HAP-1 (cell line): ENCODE measurements at regions not wholly inside any gene's neighbourhood (a gene's known extent, or its start where the extent isn't known, plus 50 kb on each side); places are given as distances from the start of the nearest gene placed in this dataset.

Experiments used
- DNase-seq, 2 experiments: peaks; one replicate each; pipeline ENCODE4 v3.0.0-alpha.2; 2016 to 2020; ENCODE audit warnings: low spot score in 2 of 2
- H3K27me3 ChIP-seq: fragments of 250-450 bp; sonication (Bioruptor Pico); 2 replicates; pipeline ENCODE4 v1.5.1; 2020; ENCODE audit warnings: low read depth, mild to moderate bottlenecking, moderate library complexity
- H3K36me3 ChIP-seq: fragments of 250-450 bp; sonication (Bioruptor Pico); replicated peaks from 2 replicates; pipeline ENCODE4 v1.5.1; 2020; ENCODE audit warnings: mild to moderate bottlenecking
- H3K4me1 ChIP-seq: fragments of 250-450 bp; sonication (Bioruptor Pico); 2 replicates; pipeline ENCODE4 v1.5.1; 2020; ENCODE audit warnings: mild to moderate bottlenecking
- H3K4me3 ChIP-seq: fragments of 250-450 bp; sonication (Bioruptor Pico); 2 replicates; pipeline ENCODE4 v1.5.1; 2020; ENCODE audit warnings: mild to moderate bottlenecking, moderate library complexity
- H3K9me3 ChIP-seq: fragments of 250-450 bp; sonication (Bioruptor Pico); 2 replicates; pipeline ENCODE4 v1.5.1; 2020; ENCODE audit warnings: mild to moderate bottlenecking, moderate library complexity
- in situ Hi-C: fragments of 300-500 bp; cut with MboI; formaldehyde crosslinking; loops from 3 replicates; pipeline ENCODE4 v1.14.3; 2020; ENCODE audit warnings: low sequenced_read_pairs, inconsistent platforms, mixed read lengths

GRCh38 chr1:212224102-212224501, 61.1 kb upstream of the PPP2R5A start:
- peaks cover 2% of the 10 kb centered on the region for H3K4me1 ChIP-seq

GRCh38 chr1:212225416-212225815, 59.8 kb upstream of the PPP2R5A start:
- Histone ChIP-seq H3K4me1 (no peaks in the 10 kb centered on the region), H3K9me3 (no peaks in the 10 kb centered on the region), H3K4me3 (no peak overlapping the region), H3K36me3 (no peaks in the 10 kb centered on the region), H3K27me3 (no peaks in the 10 kb centered on the region)
- no peak for DNase-seq
- in situ Hi-C loops, result no loop called here

More at GRCh38 chr1:212224102-212224501, 61.1 kb upstream of the PPP2R5A start:
- no peak for DNase-seq
- H3K4me3 ChIP-seq, result no peak overlapping the region
- in situ Hi-C loops, result no loop called here
- H3K9me3 ChIP-seq, result no peaks in the 10 kb centered on the region
- no peaks in the 10 kb centered on the region for H3K27me3 ChIP-seq
- no peaks in the 10 kb centered on the region for H3K36me3 ChIP-seq

GRCh38 chr1:212225871-212226302, 59.3 kb upstream of the PPP2R5A start:
- Histone ChIP-seq H3K4me1 (no peaks in the 10 kb centered on the region), H3K9me3 (no peaks in the 10 kb centered on the region), H3K36me3 (no peaks in the 10 kb centered on the region), H3K27me3 (no peaks in the 10 kb centered on the region), H3K4me3 (no peak overlapping the region)
- in situ Hi-C loops, result no loop called here
- DNase-seq, result no peak

- Histone ChIP-seq H3K27me3 (no peaks in the 10 kb centered on the region), H3K36me3 (no peaks in the 10 kb centered on the region), H3K9me3 (no peaks in the 10 kb centered on the region), H3K4me3 (no peak overlapping the region), H3K4me1 (no peaks in the 10 kb centered on the region)
- no peak for DNase-seq
- in situ Hi-C loops, result no loop called here
Observed at GRCh38 chr1:212226467-212226866, 58.7 kb upstream of the PPP2R5A start.

GRCh38 chr1:212228076-212228475, 57.1 kb upstream of the PPP2R5A start:
- H3K4me1 ChIP-seq, result no peaks in the 10 kb centered on the region
- no peaks in the 10 kb centered on the region for H3K36me3 ChIP-seq
- H3K9me3 ChIP-seq, result no peaks in the 10 kb centered on the region
- H3K4me3 ChIP-seq, result no peak overlapping the region
- in situ Hi-C loops, result no loop called here
- DNase-seq, result no peak
- H3K27me3 ChIP-seq, result no peaks in the 10 kb centered on the region

- no peak overlapping the region for H3K4me3 ChIP-seq
- no peaks in the 10 kb centered on the region for H3K36me3 ChIP-seq
- in situ Hi-C loops, result no loop called here
- no peaks in the 10 kb centered on the region for H3K27me3 ChIP-seq
- no peak for DNase-seq
- H3K9me3 ChIP-seq, result no peaks in the 10 kb centered on the region
- H3K4me1 ChIP-seq, result no peaks in the 10 kb centered on the region
Observed at GRCh38 chr1:212228591-212229119, 56.6 kb upstream of the PPP2R5A start.

- Histone ChIP-seq H3K27me3 (no peaks in the 10 kb centered on the region), H3K9me3 (no peaks in the 10 kb centered on the region), H3K4me1 (no peaks in the 10 kb centered on the region), H3K4me3 (no peak overlapping the region), H3K36me3 (no peaks in the 10 kb centered on the region)
- in situ Hi-C loops, result no loop called here
- DNase-seq, result no peak
Observed at GRCh38 chr1:212229654-212230053, 55.6 kb upstream of the PPP2R5A start.

- Histone ChIP-seq H3K9me3 (no peaks in the 10 kb centered on the region), H3K4me3 (no peak overlapping the region), H3K27me3 (no peaks in the 10 kb centered on the region), H3K36me3 (no peaks in the 10 kb centered on the region), H3K4me1 (no peaks in the 10 kb centered on the region)
- in situ Hi-C loops, result no loop called here
- no peak for DNase-seq
Observed at GRCh38 chr1:212230329-212230728, 54.9 kb upstream of the PPP2R5A start.

- no peak for DNase-seq
- Histone ChIP-seq H3K4me1 (no peaks in the 10 kb centered on the region), H3K9me3 (no peaks in the 10 kb centered on the region), H3K27me3 (no peaks in the 10 kb centered on the region), H3K36me3 (no peaks in the 10 kb centered on the region), H3K4me3 (no peak overlapping the region)
- in situ Hi-C loops, result no loop called here
Observed at GRCh38 chr1:212231372-212231771, 53.8 kb upstream of the PPP2R5A start.

GRCh38 chr1:212232090-212232489, 53.1 kb upstream of the PPP2R5A start:
- Histone ChIP-seq H3K9me3 (no peaks in the 10 kb centered on the region), H3K4me3 (no peak overlapping the region), H3K27me3 (no peaks in the 10 kb centered on the region), H3K36me3 (no peaks in the 10 kb centered on the region), H3K4me1 (no peaks in the 10 kb centered on the region)
- in situ Hi-C loops, result no loop called here
- DNase-seq, result no peak

- no peaks in the 10 kb centered on the region for H3K4me1 ChIP-seq
- in situ Hi-C loops, result no loop called here
Observed at GRCh38 chr1:212233321-212233720, 51.9 kb upstream of the PPP2R5A start.

GRCh38 chr1:212234431-212235395, 50.5 kb upstream of the PPP2R5A start:
- Histone ChIP-seq H3K9me3 (no peaks in the 10 kb centered on the region), H3K4me1 (no peaks in the 10 kb centered on the region), H3K4me3 (no peak overlapping the region), H3K27me3 (no peaks in the 10 kb centered on the region), H3K36me3 (no peaks in the 10 kb centered on the region)
- in situ Hi-C loops, result no loop called here
- DNase-seq, result no peak

More at GRCh38 chr1:212233321-212233720, 51.9 kb upstream of the PPP2R5A start:
- Histone ChIP-seq H3K36me3 (no peaks in the 10 kb centered on the region), H3K4me3 (no peak overlapping the region), H3K9me3 (no peaks in the 10 kb centered on the region), H3K27me3 (no peaks in the 10 kb centered on the region)
- no peak for DNase-seq
